IPS-18c (cell line): ENCODE measurements at regions not wholly inside any gene's neighbourhood (a gene's known extent, or its start where the extent isn't known, plus 50 kb on each side); places are given as distances from the start of the nearest gene placed in this dataset.

Source experiments
- H3K4me3 ChIP-seq: 2 replicates; pipeline ENCODE4 v1.7.0; 2013; ENCODE audit warnings: low read depth, mild to moderate bottlenecking, low read length, moderate library complexity; ENCODE audit not compliant: insufficient read depth
- H3K9me3 ChIP-seq: one replicate; pipeline ENCODE4 v1.6.1; 2013; ENCODE audit warnings: mild to moderate bottlenecking, low read length, moderate library complexity; ENCODE audit not compliant: control insufficient read depth, insufficient read depth

DNA sequence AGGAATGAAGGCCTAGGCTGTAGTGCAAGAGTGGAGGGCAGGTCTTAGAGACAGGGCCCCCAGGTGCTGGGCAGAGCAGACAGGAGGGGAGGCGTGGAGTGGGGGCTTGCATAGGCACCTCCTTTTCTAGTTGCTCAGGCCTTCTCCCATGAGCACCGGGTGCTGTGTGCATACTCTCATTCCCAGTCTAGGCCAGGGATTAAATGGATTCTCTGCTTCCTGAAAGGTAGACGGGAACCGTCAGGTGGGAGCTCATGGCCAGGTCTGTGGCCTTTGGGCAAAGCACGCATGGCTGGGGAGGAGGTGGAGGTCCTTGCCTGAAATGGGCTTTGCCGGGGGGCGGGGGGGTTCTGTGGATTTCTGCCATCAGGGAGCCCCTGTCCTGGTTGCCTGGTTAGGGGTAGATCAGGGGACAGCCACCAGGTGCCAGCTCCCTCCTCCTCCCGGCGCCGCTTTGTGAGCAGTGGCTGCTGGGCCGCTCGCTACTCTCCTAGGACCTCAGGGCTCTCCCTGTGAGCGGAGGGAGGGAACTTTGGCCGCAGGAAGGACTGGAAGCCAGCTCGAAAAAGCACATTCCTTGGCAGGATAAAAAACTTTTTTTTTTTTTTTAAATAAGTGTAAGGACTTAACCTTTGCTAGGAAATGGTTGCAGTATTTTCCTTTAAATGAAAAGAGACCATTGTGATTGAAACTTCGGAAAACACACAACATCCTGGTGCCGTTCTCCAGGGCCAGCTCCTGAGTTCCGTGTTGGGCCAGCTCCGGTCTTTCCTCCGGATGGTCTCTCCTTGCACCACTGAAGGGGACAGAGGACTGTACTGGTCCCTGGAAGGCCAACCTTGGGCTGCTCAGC lies 82.8 kb upstream of the HAAO start:
- no peak overlapping the region for H3K4me3 ChIP-seq

DNA sequence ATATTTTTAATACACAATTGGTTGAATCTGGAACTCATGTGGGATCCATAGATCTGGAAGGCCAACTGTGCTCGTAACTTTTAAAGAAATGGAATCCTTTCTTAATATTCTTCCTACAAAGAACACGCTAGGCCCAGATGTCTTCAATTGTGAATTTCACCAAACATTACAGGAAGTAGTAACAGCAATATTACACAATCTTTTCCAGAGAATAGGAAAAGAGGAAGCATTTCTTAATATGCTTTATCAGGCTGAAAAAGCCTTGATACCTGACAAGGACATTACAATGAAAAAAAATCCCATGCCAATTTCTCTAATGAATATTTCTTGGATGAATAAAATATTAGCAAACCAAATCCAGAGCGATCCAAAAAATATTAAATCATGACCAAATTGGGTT lies 80.3 kb upstream of the HAAO start:
- H3K9me3 ChIP-seq = no peaks in the 10 kb centered on the region
- no peak overlapping the region for H3K4me3 ChIP-seq

More for the DNA sequence above, 82.8 kb upstream of the HAAO start:
- no peaks in the 10 kb centered on the region for H3K9me3 ChIP-seq

DNA sequence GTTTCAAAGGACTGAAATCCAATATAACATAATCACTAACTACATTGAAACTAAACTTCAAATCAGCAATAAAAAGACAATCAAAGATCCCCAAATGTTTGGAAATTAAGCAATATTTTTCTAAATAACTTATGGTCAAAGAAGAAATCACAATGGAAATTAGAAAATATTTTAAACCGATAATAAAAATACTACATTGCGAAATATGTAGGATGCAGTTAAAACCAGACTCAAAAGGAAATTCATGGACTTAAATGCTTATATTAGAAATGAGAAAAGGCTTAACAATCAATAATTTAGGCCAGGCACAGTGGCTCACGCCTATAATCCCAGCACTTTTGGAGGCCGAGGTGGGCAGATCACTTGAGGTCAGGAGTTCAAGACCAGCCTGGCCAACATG lies 79.0 kb upstream of the HAAO start:
- Histone ChIP-seq H3K9me3 (no peaks in the 10 kb centered on the region), H3K4me3 (no peak overlapping the region)

DNA sequence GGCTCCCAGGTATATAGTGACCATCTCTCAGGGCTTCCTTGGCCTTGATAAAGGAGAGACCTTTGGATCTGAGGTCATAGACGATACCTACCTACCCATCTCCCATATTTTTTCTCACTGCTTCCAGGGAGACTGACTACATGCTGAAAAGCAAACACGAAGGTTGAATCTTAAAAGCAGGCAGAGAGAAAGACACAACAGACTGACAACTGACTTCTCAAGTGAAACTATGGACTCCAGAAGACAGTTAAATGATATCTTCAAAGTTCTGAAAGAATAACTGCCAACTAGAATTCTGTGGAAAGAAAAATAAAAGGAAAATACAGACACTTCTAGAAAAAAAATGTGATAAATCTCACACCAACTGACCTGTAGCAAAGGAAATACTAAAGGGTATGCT lies 76.5 kb upstream of the HAAO start:
- no peaks in the 10 kb centered on the region for H3K9me3 ChIP-seq
- no peak overlapping the region for H3K4me3 ChIP-seq

DNA sequence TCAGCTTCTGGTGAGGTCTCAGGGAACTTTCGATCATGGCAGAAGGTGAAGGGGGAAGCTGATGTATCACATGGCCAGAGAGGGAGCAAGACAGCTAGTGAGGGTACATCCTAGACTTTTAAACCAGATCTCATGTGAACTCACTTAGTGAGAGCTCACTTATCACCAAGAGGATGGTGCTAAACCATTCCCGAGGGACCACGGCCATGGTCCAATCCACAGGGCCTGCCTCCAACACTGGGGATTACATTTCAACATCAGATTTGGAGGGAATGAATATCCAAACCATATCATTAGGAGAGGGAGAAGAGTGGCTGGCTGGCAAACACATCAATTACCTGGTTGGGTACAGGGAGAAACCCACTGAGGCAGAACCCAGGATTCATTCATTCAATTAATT lies 75.7 kb upstream of the HAAO start:
- H3K4me3 ChIP-seq = no peak overlapping the region
- no peaks in the 10 kb centered on the region for H3K9me3 ChIP-seq

DNA sequence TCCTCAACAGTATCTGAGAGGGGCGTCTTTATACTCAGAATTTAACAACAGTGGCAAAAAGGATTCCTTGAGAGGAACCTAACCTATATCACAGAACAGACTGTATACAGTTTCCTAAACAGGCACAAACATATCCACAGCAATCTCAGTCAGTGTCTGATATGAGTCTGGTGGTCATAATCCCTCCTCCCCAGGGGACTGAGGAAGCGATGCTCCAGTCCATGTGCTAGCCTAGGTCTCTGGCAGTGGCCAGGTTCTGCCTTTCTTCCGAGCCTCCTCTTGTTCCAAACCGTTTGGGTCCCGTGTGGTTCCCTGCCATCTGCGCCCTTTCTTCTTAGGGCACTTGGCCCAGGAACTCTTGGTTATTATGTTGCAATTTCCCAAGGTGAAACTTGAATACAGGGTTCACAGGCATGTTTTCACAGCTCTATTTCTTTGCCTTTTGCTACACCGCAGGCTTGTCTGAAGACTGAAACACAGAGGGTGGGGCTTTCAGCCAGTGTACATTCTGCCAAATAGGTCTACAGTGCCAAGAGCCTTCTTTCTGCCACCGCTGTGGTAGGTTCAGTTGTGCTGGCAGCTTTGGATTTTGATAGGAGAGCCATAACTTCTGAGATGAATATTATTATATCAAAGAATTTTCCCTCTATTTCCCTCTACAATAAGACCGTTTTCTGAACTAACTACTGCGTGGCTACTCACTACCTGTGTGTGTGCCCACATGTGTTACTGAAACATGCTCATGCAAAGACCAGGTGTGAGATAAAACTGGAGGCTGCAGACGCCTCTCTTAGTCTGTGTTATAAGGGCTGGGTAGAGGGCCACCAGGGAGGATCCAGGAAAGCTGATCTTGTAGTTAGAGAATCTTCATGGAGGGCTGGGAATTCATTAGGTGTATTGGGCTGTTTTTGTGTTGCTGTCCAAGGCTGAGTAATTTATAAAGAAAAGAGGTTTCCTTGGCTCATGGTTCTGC lies 75.0 kb upstream of the HAAO start:
- Histone ChIP-seq H3K9me3 (no peaks in the 10 kb centered on the region), H3K4me3 (no peak overlapping the region)

DNA sequence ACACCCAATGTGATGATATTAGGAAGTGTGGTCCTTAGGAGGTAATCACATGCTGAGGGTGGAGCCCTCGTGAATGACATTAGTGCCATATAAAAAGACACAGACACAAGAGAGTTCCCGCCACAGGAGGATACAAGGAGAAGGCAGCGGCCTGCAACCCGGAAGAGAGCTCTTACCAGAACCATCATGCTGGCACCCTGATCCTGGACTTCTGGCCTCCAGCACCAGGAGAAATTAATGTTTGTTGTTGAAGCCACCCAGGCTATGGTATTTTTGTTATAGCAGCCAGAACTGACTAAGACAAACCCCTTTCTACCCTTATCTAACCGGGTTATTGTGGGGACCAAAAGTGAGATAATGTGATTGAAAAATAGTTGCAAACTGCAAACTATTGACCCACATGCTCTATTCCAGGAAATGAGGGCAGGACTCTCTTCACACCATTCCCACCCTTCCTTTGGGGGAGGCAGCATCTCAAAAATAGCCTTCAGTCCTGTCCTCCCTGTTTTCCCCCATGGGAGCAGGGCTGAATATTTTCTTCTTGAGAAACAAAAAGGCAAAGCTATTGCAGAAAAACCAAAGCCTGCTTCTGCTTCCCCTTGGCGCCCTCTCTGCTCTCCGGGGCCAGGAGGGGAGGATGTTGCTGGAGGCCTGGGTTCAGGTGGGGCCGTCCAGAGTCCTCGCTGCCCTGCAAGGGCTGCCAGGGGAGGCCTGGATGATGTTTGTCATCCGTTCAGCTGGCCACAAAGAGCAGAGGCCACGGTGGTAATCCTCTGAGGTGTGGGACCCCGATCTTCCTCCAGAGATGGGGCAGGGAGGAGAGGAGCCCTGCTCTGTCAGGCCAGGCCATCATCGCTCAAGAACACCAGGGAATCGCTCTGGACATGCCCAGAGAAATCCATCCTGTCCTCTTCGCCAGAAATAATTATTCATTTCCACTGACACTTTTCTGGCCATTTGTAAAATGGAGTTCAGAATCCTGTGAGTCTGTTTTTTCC lies 73.8 kb upstream of the HAAO start:
- Histone ChIP-seq H3K9me3 (no peaks in the 10 kb centered on the region), H3K4me3 (no peak overlapping the region)

DNA sequence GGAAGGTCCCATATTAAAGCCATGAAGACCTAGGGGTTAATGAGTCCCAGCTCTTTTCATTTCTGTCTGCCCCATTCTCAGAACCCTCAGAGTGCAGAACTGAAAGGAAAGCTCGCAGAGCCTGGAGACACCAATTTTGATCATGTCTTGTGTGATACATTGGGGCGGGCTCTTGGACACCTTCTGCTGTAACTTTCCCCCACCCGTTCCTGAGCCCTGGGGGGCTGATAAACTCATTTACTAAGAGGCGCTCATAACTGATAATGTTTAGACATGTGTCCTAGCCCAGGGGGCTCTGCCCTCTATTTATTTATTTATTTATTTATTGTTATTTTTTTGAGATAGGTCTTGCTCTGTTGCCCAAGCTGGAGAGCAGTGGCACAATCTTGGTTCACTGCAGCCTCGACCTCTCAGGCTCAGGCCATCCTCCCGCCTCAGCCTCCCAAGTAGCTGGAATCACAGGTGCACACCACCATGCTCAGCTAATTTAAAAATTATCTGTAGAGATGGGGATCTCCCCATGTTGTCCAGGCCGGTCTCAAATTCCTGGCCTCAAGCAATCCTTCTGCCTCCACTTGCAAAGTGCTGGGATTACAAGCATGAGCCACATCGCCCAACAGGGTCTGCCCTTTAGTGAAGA lies 72.4 kb upstream of the HAAO start:
- no peaks in the 10 kb centered on the region for H3K9me3 ChIP-seq
- no peak overlapping the region for H3K4me3 ChIP-seq

DNA sequence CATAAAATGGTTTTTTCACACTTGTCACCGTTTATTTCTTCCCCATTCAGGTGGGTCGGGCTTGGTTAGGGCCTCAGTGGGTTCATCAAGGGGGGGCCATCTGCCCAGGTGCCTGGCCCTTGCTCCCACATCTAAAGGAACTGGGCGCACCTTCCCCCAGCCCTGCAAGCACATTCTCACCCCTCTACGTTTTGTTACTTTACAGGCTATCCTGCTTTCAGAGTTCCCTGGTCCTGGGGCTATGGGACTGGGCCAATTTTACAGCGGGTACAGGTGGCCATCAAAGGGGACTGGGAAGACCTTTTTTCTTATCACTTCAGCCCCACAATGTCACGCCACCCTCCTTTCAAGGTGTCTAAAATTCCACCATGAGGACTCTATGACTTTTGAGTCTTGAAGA lies 71.8 kb upstream of the HAAO start:
- H3K9me3 ChIP-seq = no peaks in the 10 kb centered on the region
- no peak overlapping the region for H3K4me3 ChIP-seq

DNA sequence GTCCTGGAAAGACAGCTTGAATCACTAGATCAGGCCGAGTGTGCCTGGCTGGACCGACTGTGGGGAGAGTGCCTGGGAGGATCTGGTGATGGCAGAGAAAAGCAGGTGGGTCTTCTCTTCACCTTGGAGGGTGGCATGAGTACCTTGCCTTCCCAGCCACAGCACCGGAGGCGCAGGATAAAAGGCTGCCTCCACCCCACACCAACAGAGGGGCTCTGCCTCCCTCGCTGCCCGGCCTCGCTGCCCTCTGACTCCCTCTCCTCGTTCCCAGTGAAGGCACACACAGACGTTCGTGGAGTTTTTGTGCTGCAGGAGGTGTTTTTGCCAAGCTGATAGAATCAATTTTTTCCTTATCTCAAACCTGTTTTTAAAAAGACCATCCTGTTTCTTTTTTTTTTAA lies 71.4 kb upstream of the HAAO start:
- no peak overlapping the region for H3K4me3 ChIP-seq
- no peaks in the 10 kb centered on the region for H3K9me3 ChIP-seq

DNA sequence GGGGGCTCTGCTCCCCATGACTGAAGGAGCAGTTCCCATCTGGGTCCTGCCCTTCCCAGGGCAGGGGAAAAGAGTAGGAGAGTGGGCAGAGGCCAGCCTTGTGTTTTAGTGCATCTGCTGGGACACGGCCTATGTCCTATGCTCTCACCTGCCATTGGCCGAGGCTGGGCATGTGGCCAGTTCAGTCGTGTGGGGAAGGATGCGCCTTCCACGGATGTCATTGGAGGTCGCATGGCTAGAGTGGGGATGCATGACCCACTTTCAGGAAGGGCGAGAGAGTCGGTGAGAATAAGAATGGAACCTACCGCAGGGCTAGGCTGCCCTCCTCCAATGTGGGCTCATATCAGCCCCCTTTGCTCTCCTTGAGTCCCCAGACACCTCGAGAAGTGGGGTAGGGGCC lies 70.9 kb upstream of the HAAO start:
- no peaks in the 10 kb centered on the region for H3K9me3 ChIP-seq
- no peak overlapping the region for H3K4me3 ChIP-seq

DNA sequence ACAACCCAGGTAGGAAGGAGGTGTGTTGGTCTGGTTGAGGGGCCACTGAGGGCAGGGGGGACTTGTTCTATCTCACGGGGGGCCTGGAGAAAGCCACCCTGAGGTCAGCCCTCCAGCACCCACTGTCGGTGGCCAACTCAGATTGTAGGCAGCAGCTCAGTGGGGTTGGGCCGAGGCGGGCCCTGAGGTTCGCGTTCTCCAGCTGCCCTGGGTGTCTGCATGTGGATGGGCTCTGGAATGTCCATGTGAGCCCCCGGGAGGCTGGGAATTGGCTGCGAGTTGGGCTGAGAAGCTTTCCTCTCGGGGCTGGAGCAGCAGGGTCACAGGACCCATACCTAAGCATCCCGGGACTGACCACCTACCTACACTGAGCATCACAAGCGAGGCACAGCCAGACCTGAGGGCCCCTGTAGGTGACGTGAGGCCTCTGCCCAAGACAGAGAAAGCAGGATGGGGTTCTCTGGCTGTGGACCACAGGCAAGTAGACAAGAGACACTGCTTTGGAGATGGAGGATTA lies 70.3 kb upstream of the HAAO start:
- Histone ChIP-seq H3K9me3 (no peaks in the 10 kb centered on the region), H3K4me3 (no peak overlapping the region)

DNA sequence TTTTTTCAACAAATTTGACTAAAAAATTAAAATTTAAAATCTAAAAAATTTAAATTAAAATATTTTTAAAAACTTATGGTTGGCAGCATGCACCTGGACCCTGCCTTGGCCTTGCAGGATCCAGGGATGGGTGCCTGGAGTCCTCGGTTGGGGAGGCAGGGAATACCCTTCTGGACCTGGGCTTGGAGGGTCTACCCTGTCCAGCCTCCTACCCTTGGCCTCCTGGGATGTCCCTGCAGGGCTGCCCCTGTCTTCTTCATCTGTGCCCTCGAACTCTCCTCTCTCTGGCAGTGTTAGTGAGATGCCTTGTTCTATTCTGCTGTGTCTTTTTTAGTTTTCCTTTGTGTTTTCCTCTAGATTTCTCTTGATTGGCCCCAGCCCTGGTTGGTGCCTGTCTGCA lies 68.9 kb upstream of the HAAO start:
- no peak overlapping the region for H3K4me3 ChIP-seq
- H3K9me3 ChIP-seq = no peaks in the 10 kb centered on the region

DNA sequence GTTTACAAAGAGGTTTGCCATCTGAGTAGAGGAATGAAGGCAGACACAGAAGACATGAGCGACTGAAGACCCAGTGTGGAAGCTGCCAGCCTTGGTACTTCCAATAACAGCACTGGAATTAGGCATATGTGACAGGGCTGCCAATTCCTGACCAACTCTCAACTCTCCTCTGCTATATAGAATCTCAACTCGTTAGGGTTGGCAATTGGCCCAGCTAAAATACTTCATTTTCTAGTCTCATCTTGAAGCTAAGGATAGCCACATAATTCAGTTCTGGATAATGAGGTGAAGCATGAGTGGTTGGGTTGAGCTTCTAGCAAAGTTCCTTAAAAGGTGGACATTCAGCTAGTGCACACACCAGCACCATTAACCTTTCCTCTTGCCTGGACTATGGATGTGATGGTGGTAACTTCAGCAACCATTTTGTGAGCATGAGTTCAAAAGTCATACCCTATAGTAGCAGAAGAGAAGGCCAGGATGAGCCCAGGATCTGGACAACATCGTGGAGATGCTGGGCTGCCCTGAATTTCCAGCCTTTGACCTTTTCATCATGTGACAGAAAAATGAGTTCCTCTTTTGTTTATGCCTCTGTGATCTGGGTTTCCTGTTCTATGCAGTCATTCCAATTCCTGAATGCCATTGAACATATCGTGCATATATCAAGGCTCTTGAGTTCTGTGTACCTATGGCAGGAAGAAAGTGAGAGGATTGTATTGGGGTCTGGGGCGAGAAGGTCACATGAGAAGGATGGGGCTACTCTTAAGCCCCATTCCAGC lies 68.1 kb upstream of the HAAO start:
- Histone ChIP-seq H3K9me3 (no peaks in the 10 kb centered on the region), H3K4me3 (no peak overlapping the region)

DNA sequence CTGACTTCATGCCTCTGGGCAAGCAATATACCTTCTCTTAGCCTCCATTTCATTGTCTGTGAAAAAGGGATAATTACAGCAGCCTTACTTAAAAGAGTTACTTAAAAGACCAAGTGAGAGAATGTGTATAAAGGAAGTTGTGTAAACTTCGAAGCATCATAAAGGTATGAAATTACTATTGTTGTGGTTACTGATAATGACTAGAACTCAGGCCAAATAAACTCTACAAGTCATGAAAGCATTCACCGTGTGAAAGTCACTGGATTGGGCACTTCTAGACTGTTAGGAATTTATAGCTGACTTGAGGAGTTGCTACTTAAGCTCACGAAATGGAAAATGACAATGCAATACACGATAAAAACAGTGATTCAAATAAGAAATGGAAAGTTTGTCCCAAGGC lies 67.4 kb upstream of the HAAO start:
- Histone ChIP-seq H3K4me3 (no peak overlapping the region), H3K9me3 (no peaks in the 10 kb centered on the region)

DNA sequence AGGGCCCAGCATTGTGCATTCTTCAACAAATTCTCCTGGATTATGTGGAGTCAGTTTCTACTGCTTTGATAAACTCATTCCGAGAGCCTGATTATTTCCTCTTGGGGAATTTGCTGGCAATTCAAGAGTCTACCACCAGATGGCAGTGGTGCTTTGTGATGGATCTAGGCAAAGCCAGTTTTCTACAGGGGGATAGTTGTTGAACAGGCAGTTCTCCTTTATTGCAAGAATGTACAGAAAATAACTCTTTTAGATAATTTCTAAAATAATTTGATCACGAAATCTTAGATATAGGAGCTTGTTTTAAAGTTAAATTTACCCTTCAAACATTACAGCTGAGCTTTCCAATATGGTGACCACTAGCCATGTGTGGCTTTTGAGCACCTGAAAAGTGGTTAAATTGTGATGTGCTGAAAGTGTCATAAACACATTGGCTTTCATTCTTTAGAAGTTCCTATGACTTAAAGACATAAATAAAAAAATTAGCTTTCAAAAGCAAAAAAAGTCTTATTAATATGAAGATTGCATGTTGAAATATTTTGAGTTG lies 66.7 kb upstream of the HAAO start:
- no peak overlapping the region for H3K4me3 ChIP-seq
- no peaks in the 10 kb centered on the region for H3K9me3 ChIP-seq
